CD4-positive, alpha-beta T cell treated with Interleukin-12 subunit alpha and Interleukin-12 subunit beta, for 1 hour (primary cell): ENCODE measurements at regions not wholly inside any gene's neighbourhood (a gene's known extent, or its start where the extent isn't known, plus 50 kb on each side); places are given as distances from the start of the nearest gene placed in this dataset.
"Not testable (repeated sequence)": the region's sequence is repeated elsewhere in the genome, so short reads cannot be mapped to it uniquely, and the experiment has no call there.

ENCODE experiments used
- DNase-seq: peaks from one replicate; pipeline ENCODE4 v3.0.0-alpha.2; 2020

GRCh38 chr14:83638748-83639504 is 1891.0 kb upstream of the FLRT2 start:
- DNase-seq = no peak

- DNase-seq = not testable (repeated sequence)
Observed at GRCh38 chr14:83639505-83639875, 1890.5 kb upstream of the FLRT2 start.

- no peak for DNase-seq
Observed at GRCh38 chr14:83646228-83646627, 1883.7 kb upstream of the FLRT2 start.

- no peak for DNase-seq
Observed at GRCh38 chr14:83660597-83660996, 1869.3 kb upstream of the FLRT2 start.

DNA sequence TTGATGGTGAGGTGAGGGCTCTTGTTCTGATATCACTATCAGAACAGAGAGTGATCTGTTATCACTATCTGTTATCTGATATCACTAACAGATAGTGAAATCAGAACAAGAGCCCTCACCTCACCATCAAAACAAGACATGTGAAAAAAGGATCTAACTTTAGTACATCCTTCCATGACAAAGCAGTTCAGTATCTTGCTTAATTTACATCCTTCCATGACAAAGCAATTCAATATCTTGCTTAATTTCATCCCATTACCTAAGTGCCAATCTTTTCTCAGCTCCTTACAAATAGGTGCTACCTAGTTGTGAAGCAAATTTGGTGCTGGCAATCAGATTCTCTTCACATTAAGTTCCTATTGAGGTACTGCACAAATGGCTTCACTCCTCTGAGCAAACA is 1865.6 kb upstream of the FLRT2 start:
- DNase-seq = no peak

- DNase-seq = no peak
Observed at GRCh38 chr14:83689265-83689664, 1840.7 kb upstream of the FLRT2 start.

DNA sequence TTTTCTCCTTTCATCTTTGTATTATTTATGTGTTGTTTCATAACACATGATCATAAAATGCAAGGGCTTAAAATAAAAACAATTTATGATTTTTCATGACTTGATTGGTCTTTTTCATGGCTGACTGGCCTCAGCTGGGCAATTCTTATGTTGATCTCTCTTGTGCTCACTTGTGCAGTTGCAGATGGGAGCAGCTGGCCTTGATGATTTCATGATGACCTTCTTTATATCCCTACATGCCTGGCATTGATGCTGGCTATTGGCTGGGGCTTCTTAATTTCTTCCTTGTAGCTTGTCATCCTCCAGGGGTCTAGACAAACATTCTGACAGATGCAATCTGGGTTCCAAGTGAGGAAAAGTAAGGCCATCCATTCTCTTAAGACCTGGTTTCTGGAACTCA is 1832.8 kb upstream of the FLRT2 start:
- no peak for DNase-seq

GRCh38 chr14:83702619-83703018 is 1827.3 kb upstream of the FLRT2 start:
- DNase-seq = no peak

GRCh38 chr14:83706231-83706954 is 1823.6 kb upstream of the FLRT2 start:
- DNase-seq = no peak

DNA sequence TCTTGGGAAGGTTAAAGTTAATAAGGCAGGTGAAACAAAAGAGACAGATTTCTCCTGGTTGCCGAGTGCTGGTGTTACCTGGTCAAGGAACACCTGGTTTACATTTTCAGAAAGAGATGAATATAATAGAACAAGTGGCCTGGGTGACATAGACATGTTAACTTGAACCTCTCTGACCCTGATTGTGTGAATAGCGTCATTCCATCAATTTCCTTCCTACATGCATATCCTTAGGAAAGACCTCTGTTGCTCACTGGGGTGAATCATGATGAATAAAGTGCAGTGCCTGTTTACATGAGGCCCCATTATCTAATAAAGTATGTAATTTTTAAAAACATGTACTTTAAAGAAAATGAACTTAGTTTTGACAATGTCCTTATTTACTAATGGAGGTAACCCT is 1822.9 kb upstream of the FLRT2 start:
- no peak for DNase-seq

DNA sequence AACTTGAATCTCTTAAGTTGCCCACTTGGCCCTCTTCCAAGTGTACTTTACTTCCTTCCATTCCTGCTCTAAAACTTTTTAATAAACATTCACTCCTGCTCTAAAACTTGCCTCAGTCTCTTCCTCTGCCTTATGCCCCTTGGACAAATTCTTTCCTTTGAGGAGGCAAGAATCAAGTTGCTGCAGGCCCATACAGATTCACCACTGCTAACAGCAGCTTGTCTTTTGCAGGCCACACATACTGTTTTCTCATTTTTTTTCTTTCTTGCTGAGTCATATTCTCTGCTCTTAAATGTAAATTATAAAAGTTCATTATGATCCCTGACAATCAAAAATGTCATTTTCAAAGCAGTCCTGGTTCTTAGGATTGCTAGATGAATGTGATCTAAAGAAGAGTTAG is 1820.8 kb upstream of the FLRT2 start:
- no peak for DNase-seq

- DNase-seq = no peak
Observed at GRCh38 chr14:83711046-83711445, 1818.9 kb upstream of the FLRT2 start.

DNA sequence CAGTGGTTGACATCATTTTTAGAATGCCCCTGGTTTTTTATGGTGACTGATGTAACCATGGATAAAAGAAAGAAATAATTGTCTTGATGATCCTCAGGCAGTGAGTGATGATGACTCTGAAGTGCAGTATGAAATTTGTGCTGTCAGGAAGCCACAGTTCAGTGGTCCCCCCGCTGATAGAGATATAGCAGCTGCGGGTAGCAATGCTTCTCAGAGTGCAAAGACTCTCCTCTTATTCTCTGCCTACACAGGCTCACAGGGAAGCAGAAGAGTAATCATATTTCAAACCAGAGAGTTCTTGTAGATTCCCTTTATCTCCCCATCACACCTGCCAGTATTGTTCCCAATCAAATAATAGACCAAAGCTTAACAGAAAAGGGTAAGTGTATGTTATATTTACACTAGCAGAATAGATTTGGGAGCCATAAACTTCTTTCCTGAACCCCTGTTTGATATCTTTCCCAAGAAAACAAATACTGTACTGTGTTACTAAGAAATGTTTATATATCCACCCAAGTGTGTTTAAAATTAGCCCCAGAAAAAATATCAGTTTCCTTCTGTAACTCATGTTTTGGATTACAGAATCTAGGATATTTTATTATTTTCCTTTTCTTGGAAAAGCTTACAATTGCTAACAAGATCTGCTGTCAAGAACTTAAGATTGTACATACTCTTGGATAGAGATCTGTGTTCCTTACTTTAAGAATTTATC is 1817.4 kb upstream of the FLRT2 start:
- no peak for DNase-seq

GRCh38 chr14:83713732-83714131 is 1816.2 kb upstream of the FLRT2 start:
- no peak for DNase-seq

DNA sequence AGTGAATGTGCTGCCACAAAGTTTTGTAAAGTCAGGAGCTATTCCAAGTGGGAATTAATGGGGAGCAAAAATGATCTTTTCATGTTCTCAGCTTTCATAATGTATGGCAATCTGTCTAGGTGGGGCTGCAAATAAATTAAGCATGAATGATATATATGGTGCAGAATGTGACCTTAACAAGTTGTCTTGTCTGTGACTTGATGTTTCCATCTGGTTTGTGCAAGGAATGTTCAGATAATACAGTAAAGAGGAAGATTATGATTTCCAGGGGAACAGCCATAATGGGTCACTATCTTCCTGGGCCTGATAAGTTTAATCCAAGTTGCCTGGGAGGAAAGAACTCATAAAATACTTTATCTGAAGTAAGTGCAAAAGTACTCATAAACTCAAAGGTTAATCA is 1815.8 kb upstream of the FLRT2 start:
- no peak for DNase-seq

DNA sequence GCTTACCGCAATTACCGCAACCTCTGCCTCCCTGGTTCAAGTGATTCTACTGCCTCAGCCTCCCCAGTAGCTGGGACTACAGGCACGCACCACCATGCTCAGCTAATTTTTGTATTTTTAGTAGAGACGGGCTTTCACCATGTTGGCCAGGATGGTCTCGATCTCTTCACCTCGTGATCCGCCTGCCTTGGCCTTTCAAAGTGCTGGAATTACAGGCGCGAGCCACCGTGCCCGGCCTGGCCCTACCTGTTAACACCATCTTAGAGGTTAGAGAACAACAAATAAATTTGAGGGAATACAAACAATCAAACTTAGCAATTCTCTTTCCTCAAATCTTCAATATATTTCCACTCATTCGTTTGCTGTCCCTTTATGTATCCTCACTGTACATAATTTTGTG is 1810.5 kb upstream of the FLRT2 start:
- DNase-seq = not testable (repeated sequence)

GRCh38 chr14:83733670-83734069 is 1796.3 kb upstream of the FLRT2 start:
- no peak for DNase-seq

DNA sequence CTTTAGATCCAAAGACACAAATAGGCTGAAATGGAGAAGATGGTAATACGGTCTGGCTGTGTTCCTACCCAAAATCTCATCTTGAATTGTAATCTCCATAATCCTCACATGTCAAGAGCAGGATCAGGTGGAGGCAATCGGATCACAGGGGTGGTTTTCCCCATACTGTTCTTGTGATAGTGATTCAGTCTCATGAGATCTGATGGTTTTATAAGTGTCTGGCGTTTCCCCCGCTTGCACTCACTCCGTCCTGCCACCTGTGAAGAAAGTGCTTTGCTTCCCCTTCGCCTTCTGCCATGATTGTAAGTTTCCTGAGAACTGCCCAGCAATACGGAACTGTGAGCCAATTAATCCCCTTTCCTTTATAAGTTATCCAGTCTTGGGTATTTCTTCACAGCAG is 1795.5 kb upstream of the FLRT2 start:
- DNase-seq = no peak

DNA sequence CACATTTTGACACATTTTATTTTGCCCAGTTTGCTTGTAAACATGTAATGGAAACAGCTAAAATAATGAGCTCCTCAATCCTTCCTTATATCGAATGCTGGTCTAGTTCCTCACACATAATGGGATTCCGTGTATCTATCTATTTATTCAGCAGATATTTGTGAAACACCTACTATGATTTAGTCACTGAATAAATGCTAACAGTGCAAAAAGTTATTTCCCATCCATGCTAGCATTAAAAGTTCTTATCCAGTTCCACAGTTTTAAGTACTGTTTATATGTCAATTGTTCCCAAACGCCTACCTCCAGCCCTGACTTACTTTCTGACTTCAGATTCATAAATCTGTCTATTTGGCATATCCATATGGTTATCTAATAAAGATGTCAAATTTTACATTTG is 1788.7 kb upstream of the FLRT2 start:
- no peak for DNase-seq

GRCh38 chr14:83744224-83744623 is 1785.7 kb upstream of the FLRT2 start:
- DNase-seq = no peak

DNA sequence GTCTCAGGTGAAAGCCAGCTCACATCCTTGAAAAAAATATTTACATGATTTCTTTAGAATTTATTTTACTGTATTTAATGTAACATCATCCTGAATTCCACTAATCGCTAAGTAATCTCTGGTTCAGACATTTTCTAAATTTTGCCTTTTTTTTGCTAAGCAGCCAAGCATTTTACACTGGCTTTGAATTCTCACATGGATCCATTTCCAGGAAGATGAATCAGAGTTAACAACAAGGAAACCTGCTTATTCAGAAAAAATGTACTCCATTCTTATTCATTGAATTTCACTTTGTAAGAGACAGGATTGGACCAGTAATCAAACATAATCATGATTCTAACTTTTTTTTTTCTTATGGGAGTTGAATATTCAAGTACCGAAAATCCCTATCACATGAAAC is 1785.1 kb upstream of the FLRT2 start:
- DNase-seq = no peak

DNA sequence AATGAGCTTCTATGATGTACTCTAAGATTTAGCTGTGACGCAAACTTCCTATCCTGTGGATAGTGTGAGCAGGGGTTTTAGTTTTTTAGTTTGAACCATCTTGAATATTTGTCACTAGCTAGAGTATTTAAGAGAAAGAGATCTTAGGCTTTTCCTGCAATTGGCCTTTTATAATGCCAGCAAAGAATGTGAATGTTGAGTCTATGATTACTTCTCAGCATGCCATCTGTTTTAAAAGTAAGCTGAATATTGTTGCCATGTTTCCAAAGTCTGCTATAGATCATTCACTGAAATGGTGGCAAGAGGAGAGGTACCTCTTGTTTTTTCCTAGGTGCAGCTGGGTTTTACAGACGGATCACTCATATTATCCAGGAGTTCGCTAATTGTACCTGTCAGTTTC is 1783.6 kb upstream of the FLRT2 start:
- no peak for DNase-seq

DNA sequence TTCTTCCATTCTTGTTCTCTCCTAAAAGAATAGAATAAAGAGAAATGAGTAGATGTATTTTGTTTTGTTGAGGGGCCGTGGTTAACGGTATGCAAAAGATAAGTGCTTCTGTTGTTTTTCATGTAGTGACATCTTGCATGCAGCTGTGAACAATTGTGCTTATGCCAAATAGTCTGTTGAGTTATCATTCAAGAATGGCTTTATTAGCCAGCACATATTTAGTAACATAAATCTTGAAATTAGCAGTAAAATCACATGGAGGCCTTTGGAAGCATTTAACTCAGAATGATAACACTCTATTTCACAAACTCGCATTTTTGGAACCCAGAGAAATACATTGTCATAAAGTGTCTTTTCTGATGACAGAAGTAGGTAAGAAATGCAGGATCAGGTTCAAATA is 1772.0 kb upstream of the FLRT2 start:
- DNase-seq = no peak
